ENCODE measurements at regions not wholly inside any gene's neighbourhood (a gene's known extent, or its start where the extent isn't known, plus 50 kb on each side); places are given as distances from the start of the nearest gene placed in this dataset.

GRCh38 chr2:64770781-64771334 is 117.1 kb upstream of the SERTAD2 start:
- DNase-seq: no peak

- no peak for DNase-seq
Observed at GRCh38 chr2:64771737-64772136, 118.0 kb upstream of the SERTAD2 start.

GRCh38 chr2:64773461-64774118 is 119.9 kb upstream of the SERTAD2 start:
- no peak for DNase-seq

GRCh38 chr2:64777841-64778240 is 124.1 kb upstream of the SERTAD2 start:
- DNase-seq: no peak

GRCh38 chr2:64779117-64779690 is 125.5 kb upstream of the SERTAD2 start:
- no peak for DNase-seq

- no peak for DNase-seq
Observed at GRCh38 chr2:64780041-64780440, 126.3 kb upstream of the SERTAD2 start.

GRCh38 chr2:64781711-64782390 is 128.1 kb upstream of the SERTAD2 start:
- DNase-seq: no peak

GRCh38 chr2:64784168-64785061 is 130.7 kb upstream of the SERTAD2 start:
- no peak for DNase-seq

- DNase-seq: no peak
Observed at GRCh38 chr2:64785245-64785644, 131.5 kb upstream of the SERTAD2 start.

- no peak for DNase-seq
Observed at GRCh38 chr2:64786343-64787018, 132.8 kb upstream of the SERTAD2 start.

- DNase-seq: no peak
Observed at GRCh38 chr2:64787019-64787365, 133.3 kb upstream of the SERTAD2 start.

- no peak for DNase-seq
Observed at GRCh38 chr2:64787698-64788097, 134.0 kb upstream of the SERTAD2 start.

- no peak for DNase-seq
Observed at GRCh38 chr2:64789466-64790320, 136.0 kb upstream of the SERTAD2 start.

GRCh38 chr2:64792300-64792699 is 138.6 kb upstream of the SERTAD2 start:
- no peak for DNase-seq

GRCh38 chr2:64792995-64793639 is 139.4 kb upstream of the SERTAD2 start:
- DNase-seq: no peak

- DNase-seq: no peak
Observed at GRCh38 chr2:64793701-64794100, 140.0 kb upstream of the SERTAD2 start.

GRCh38 chr2:64794426-64794995 is 140.8 kb upstream of the SERTAD2 start:
- peak; percentile 46 for DNase-seq

- no peak for DNase-seq
Observed at GRCh38 chr2:64795024-64795592, 141.4 kb upstream of the SERTAD2 start.

- DNase-seq: no peak
Observed at GRCh38 chr2:64796926-64797325, 143.2 kb upstream of the SERTAD2 start.

- peak; percentile 17 for DNase-seq
Observed at GRCh38 chr2:64797881-64798575, 144.3 kb upstream of the SERTAD2 start.
